ENCODE measurements at regions not wholly inside any gene's neighbourhood (a gene's known extent, or its start where the extent isn't known, plus 50 kb on each side); places are given as distances from the start of the nearest gene placed in this dataset.
"Not testable (repeated sequence)": the region's sequence is repeated elsewhere in the genome, so short reads cannot be mapped to it uniquely, and the experiment has no call there.

DNA sequence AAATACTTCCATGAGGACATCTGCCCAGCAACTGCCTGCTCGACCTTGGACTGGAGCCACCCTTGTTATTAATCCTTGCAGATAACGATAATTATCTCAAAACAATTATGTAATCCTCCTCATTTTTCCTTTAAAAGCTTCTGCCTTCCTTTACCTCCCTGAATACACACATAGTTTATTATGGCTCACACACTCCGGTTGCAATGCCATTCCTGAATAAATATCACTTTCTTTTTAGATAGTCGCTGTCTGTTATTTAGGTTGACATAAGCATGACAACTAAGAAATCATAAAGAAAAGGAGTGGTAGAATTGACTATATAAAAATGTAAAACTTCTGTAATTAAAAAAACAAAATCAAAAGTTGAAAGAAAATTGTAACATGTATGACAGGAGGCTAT is 64.8 kb downstream of the B4GALT7 start:
- H3K4me1 ChIP-seq (ENCODE audit: insufficient read depth, low read length); intact Hi-C loops (cut with micrococcal nuclease); H3K27me3 ChIP-seq (ENCODE audit: insufficient read depth, low read length); CTCF ChIA-PET (ENCODE audit: partially characterized antibody); H3K9me3 Mint-ChIP-seq; H3K27me3 Mint-ChIP-seq; H3K27ac Mint-ChIP-seq; DNase-seq; H3K27ac ChIP-seq (ENCODE audit: low read depth, low read length); H3K36me3 ChIP-seq (ENCODE audit: insufficient read depth, low read length); H3K4me3 Mint-ChIP-seq; POLR2A ChIA-PET (ENCODE audit: partially characterized antibody); H3K9me3 ChIP-seq (ENCODE audit: control insufficient read depth in 1 of 2, low read length in 2 of 2); H3K36me3 Mint-ChIP-seq; H3K4me3 ChIP-seq (ENCODE audit: low read length in 2 of 2): not testable (repeated sequence)
- peaks cover 5 to 18% (median 12%) of the 10 kb centered on the region in 4 donors for H3K4me1 Mint-ChIP-seq

DNA sequence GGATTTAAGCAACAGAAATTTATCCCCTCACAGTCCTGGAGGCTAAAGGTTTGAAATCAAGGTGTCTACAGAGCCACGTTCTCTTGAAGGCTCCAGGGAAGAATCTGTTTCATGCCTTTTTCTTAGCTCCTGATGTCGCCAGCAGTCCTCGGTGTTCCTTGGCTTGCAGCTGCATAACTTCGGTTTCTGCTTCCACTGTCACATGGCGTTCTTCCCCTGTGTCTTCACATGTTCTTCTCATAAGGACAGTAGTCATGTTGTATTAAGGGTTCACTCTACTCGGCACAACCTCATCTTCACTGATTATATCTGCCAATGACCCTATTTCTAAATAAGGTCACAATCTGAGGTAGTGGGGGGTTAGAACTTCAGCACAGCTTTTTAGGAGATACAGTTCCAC is 65.2 kb downstream of the B4GALT7 start:
- H3K9me3 Mint-ChIP-seq; H3K4me3 ChIP-seq (ENCODE audit: low read length in 2 of 2); H3K36me3 Mint-ChIP-seq; H3K4me3 Mint-ChIP-seq; H3K4me1 ChIP-seq (ENCODE audit: insufficient read depth, low read length); H3K27ac ChIP-seq (ENCODE audit: low read depth, low read length); H3K27me3 ChIP-seq (ENCODE audit: insufficient read depth, low read length); CTCF ChIA-PET (ENCODE audit: partially characterized antibody); H3K36me3 ChIP-seq (ENCODE audit: insufficient read depth, low read length); POLR2A ChIA-PET (ENCODE audit: partially characterized antibody); H3K27ac Mint-ChIP-seq; DNase-seq; H3K9me3 ChIP-seq (ENCODE audit: control insufficient read depth in 1 of 2, low read length in 2 of 2); intact Hi-C loops (cut with micrococcal nuclease); H3K27me3 Mint-ChIP-seq: not testable (repeated sequence)
- peaks cover 8 to 18% (median 10%) of the 10 kb centered on the region in 4 donors for H3K4me1 Mint-ChIP-seq

DNA sequence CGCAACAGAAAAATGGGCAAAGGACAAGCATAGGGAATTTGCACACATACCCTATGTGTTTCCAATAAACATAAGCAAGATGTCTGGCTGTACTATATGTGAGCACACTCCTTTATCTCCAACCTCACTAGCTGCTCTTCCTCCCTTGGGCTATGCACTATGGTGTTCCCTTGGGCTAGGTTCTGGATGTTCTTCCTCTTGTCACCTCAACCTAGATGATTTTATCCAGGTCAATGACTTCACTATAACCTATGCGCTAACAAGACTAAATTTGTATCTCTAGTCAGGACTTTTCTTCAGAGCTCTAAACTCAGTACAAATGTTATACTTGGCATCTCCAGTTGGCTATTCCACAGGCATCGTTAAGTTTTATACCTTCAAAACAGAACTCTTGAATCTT is 66.0 kb downstream of the B4GALT7 start:
- CTCF ChIA-PET (ENCODE audit: partially characterized antibody); H3K9me3 Mint-ChIP-seq; H3K4me1 ChIP-seq (ENCODE audit: insufficient read depth, low read length); DNase-seq; H3K27me3 ChIP-seq (ENCODE audit: insufficient read depth, low read length); intact Hi-C loops (cut with micrococcal nuclease); H3K27me3 Mint-ChIP-seq; H3K9me3 ChIP-seq (ENCODE audit: control insufficient read depth in 1 of 2, low read length in 2 of 2); H3K27ac ChIP-seq (ENCODE audit: low read depth, low read length); H3K36me3 Mint-ChIP-seq; H3K4me3 Mint-ChIP-seq; H3K4me3 ChIP-seq (ENCODE audit: low read length in 2 of 2); H3K36me3 ChIP-seq (ENCODE audit: insufficient read depth, low read length); POLR2A ChIA-PET (ENCODE audit: partially characterized antibody); H3K27ac Mint-ChIP-seq: not testable (repeated sequence)
- H3K4me1 Mint-ChIP-seq, result peaks cover 9 to 21% (median 11%) of the 10 kb centered on the region in 4 donors

DNA sequence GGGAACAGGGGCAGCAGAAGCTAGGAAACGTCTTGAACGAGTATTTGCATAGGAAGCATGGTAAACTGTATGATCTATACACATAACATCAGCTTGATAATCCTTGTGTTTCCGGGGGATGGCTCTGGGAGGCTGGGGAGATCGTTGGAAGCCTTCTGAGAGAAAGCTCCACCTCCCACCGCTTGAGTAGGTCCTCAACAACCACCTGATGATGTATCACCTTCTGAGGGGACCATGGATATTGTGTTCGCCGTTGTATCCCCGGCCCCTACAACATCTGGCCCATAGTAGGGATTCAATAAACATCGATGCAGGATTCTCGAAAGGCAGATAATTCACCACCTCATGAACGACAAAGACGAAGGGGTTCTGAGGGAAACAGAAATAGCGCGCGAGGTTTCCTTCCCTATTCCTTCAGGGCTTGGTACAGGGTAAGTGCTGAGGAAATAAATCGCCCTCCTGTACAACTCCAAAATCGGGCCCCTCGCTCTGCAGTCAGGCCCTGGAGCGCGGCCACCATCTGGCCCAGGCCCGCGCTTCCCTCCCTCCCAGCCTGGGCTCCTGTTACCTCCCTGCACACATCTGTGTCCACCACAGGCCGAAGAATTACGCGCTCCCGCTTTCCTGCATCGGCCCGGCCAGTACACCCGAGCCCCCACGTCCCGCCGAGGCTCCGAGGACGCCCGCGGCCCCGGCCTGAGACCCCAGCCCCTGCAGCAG is 71.3 kb downstream of the B4GALT7 start:
- H3K27me3 ChIP-seq (ENCODE audit: insufficient read depth, low read length); POLR2A ChIA-PET (ENCODE audit: partially characterized antibody); H3K27ac ChIP-seq (ENCODE audit: low read depth, low read length); H3K27ac Mint-ChIP-seq; H3K27me3 Mint-ChIP-seq; H3K4me1 ChIP-seq (ENCODE audit: insufficient read depth, low read length); H3K9me3 Mint-ChIP-seq; H3K36me3 Mint-ChIP-seq; CTCF ChIA-PET (ENCODE audit: partially characterized antibody); intact Hi-C loops (cut with micrococcal nuclease); H3K9me3 ChIP-seq (ENCODE audit: control insufficient read depth in 1 of 2, low read length in 2 of 2); H3K36me3 ChIP-seq (ENCODE audit: insufficient read depth, low read length); H3K4me3 ChIP-seq (ENCODE audit: low read length in 2 of 2): not testable (repeated sequence)
- Mint-ChIP-seq H3K4me3 (peak overlapping the region in 1 of 8 donors; percentile 54), H3K4me1 (peaks cover 6 to 17% (median 10%) of the 10 kb centered on the region in 4 donors)
- DNase-seq, result peak in 1 of 5 donors; percentile 5

DNA sequence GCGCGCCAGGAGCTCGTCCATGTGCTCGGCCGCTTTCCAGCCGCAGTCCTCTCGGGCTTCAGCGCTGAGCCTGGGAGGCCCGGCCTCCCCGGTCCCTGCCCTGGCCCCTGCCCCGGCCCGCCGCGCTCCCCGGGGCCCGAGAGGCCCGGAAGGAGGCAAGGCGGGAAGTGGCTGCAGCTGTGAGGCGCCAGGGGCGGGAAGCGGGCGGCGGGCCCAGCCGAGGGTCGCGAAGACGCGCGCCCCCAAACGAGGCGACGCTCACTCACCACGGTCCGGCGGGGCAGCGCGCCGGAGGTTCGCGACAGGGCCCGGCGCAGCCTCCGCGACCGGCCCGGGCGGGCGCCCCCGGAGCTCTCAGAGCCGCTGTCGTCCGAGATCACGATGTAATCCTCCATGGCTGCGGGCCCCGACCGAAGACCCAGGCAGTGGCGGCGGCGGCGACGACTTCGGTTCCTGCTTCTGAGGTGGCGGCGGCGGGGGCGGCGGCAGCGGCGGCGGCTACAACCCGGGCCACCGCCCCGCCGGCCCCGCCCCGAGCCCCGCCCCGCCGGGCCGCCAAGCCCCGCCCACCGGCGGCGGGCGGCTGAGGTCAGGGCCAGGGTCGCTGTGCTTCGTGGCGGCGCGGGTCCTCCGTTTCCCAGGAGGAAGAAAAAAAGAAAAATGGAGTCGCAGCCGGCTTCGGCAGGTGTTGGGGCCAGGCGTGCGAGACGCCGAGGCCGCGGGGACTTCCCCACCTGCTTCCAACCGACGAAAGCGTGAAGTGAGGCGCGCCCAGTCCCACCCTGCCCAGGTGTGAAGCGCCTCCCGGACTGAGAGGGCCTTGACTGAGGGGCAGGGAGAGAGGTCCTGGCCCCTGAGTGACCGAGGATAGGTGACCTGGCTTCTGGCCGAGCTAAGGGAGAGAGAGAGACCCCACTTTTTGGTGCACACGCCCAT is 72.1 kb downstream of the B4GALT7 start:
- Mint-ChIP-seq H3K4me3 (peak overlapping the region in 2 of 8 donors; percentile 36 to 66), H3K27ac (peak overlapping the region in 1 of 7 donors; percentile 37), H3K4me1 (peaks cover 6 to 16% (median 10%) of the 10 kb centered on the region in 4 donors)
- H3K36me3 ChIP-seq (ENCODE audit: insufficient read depth, low read length); H3K27me3 ChIP-seq (ENCODE audit: insufficient read depth, low read length); H3K27me3 Mint-ChIP-seq; H3K4me3 ChIP-seq (ENCODE audit: low read length in 2 of 2); H3K9me3 Mint-ChIP-seq; H3K9me3 ChIP-seq (ENCODE audit: control insufficient read depth in 1 of 2, low read length in 2 of 2); H3K27ac ChIP-seq (ENCODE audit: low read depth, low read length); H3K4me1 ChIP-seq (ENCODE audit: insufficient read depth, low read length); POLR2A ChIA-PET (ENCODE audit: partially characterized antibody); CTCF ChIA-PET (ENCODE audit: partially characterized antibody); intact Hi-C loops (cut with micrococcal nuclease); H3K36me3 Mint-ChIP-seq: not testable (repeated sequence)
- peak; percentile 71 to 75 (median 74) for DNase-seq
